A673 (cell line): ENCODE measurements at regions not wholly inside any gene's neighbourhood (a gene's known extent, or its start where the extent isn't known, plus 50 kb on each side); places are given as distances from the start of the nearest gene placed in this dataset.

Source experiments
- EZH2 ChIP-seq: fragments of 200-600 bp; sonication (generic); IDR thresholded peaks from 2 replicates; pipeline ENCODE4 v1.6.1; 2017; ENCODE audit warnings: borderline replicate concordance, low read depth, mild to moderate bottlenecking, mixed read lengths, antibody characterized with exemption, low read length; ENCODE audit not compliant: poor library complexity, severe bottlenecking
- TF ChIP-seq, protein P1 (sequence below): fragments of 300-800, 200-600 bp; sonication (generic); conservative IDR thresholded peaks from 2 replicates; pipeline ENCODE4 v1.5.1; 2017; ENCODE audit warnings: low read depth, mild to moderate bottlenecking, antibody characterized with exemption, low read length, moderate library complexity, mixed read lengths

DNA sequence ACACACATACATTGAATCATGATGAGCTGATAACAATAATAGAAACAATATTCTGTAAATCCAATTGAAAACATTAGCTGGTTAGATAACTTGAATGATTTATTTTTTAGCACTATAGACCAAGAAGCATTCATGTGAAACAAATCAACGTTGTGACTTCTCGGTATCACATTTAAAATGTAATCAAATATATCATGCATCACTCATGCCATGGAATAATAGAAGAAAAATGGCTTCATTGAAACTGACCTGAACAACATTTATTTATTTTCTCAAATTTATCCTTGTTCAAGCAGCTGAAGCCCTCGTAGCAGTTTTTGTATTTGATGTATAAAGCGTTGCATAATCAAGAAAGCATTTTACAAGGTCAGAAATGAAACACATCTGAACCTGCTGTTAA, 299.6 kb upstream of the CDH18 start:
- TF ChIP-seq, protein P1, sequence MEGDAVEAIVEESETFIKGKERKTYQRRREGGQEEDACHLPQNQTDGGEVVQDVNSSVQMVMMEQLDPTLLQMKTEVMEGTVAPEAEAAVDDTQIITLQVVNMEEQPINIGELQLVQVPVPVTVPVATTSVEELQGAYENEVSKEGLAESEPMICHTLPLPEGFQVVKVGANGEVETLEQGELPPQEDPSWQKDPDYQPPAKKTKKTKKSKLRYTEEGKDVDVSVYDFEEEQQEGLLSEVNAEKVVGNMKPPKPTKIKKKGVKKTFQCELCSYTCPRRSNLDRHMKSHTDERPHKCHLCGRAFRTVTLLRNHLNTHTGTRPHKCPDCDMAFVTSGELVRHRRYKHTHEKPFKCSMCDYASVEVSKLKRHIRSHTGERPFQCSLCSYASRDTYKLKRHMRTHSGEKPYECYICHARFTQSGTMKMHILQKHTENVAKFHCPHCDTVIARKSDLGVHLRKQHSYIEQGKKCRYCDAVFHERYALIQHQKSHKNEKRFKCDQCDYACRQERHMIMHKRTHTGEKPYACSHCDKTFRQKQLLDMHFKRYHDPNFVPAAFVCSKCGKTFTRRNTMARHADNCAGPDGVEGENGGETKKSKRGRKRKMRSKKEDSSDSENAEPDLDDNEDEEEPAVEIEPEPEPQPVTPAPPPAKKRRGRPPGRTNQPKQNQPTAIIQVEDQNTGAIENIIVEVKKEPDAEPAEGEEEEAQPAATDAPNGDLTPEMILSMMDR = no peak
- TF ChIP-seq EZH2 = no peak
